ENCODE measurements at regions not wholly inside any gene's neighbourhood (a gene's known extent, or its start where the extent isn't known, plus 50 kb on each side); places are given as distances from the start of the nearest gene placed in this dataset.

DNA sequence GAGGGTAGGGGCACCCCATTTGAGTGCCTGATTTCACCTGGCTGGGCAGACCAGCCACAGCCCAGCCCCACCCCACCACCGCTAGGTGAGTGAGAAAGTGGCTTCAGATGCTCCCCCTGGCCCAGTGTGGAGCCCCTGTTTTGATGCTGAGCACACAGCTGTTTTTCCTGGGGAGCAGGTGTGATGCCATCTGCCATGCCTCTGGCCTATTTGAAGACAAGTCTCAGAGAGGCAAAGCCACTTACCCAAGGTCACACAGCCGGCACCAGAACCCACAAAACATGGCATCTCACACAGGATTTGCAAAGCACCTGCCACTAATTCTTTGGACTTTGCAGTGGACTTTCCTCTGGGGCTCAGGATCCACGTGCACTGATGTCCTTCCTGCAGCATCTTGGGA lies 131.3 kb downstream of the INHBB start:
- DNase-seq (ENCODE audit: low read depth in 2 of 2): no peak

DNA sequence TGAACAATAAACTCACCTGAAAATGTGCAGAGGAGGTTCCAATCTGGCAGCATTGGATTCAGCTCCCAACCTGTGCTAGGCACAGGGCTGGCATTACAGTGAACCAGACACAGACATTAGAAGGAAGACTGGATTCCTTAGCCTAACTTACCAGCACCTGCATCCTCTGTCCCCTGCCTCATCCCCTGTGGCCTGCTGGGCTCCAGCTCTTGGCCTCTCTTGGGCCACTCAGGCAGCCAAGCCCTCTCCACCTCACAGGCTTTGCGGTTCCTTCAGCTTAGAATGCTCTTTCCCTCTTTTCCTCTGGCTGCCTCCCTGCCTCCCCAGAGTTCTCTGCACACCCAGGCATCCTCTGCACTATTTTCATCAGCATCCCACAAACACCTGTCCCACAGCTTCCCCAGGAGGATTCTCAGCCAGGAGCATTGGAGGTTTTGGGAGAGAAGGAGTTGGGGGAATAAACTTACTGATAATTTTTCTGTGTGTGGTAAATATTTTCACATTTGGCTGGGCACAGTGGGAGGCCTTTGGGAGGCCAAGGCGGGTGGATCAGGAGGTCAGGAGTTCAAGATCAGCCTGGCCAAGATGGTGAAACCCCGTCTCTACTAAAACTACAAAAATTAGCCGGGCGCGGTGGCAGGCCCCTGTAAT lies 132.0 kb downstream of the INHBB start:
- no peak for DNase-seq (ENCODE audit: low read depth in 2 of 2)

DNA sequence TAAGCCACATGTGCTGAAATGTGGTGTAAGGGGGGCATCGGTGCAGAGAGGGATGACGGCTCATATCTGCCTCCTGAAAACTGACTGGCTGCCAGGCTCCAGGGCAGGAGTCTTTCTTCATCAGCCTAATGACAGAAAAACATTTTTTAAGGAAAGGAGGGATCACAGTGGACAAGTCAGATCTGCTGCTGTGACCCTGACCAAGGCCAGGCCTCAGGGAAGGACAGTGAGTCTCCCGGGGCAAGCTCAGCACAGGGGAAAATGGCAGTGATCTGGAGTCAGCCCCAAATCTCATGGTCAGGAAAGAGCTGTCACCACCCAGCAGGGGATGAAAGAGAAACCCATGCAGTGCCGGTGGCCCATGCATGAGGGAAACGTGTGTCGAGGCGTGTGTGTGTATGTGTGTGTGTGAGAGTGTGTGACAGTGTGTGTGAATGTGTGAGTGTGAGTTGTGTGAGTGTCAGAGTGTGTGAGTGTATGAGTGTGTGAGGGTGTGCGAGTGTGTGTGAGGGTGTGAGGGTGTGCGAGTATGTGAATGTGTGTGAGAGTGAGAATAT lies 134.5 kb downstream of the INHBB start:
- no peak for DNase-seq (ENCODE audit: low read depth in 2 of 2)

DNA sequence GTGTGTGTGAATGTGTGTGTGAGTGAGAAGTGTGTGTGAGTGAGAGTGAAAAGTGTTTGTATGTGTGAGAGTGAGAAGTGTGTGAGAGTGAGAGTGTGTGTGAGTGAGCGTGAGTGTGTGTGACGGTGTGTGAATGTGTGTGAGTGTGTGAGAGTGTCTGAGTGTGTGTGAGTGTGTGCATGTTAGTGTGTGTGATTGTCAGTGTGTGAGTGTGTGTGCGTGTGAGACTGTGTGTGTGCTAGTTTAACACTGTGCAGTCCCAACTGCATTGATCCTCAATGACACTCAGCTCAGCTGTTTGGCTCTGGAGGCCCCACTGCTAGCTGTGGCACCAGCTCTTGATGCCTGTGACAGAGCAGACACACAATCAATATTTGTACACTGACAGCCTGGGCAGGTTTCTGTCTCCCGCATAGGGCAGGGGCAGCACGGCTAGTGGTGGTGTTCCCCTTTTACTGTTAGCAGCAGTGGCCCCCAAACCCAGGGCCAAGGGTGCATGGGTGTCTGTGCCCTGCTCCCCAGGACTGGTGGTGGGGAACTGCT lies 135.0 kb downstream of the INHBB start:
- DNase-seq (ENCODE audit: low read depth in 2 of 2): no peak

DNA sequence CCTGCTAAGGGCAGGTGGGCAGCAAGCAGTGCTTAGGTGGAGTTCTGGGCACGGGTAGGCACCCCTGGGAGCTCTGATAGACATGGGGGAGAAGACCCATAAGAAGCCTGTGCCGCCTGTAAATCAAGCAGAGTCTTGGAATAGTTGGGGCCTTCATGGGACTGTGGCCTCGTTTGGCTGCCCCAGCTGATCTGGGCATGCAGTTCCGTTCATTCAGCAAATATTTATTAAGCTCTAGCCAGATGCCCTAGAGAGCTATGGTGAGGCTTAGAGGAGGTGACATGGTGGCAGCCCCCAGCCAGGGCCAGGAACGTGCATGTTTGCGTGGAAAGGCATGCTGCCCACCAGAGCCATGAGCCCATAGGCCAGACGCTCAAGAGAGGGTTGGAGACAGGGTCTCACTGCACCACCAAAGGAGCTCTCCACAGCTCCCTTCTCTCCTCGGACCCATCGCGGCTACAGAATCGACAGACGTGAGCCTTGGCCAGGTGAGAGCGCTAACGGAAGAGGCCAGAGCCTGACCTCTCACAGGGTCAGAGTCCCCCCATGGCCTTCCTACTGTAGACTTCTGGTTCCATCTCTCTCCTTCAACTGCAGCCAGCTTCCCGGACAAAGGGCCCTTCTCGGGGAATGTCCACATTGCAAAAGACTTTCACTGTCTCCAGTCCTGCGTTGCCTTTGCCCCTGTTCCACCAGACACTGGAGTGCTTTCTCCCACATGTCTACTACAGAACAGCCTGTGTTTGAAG lies 135.7 kb downstream of the INHBB start:
- DNase-seq (ENCODE audit: low read depth in 2 of 2): no peak

DNA sequence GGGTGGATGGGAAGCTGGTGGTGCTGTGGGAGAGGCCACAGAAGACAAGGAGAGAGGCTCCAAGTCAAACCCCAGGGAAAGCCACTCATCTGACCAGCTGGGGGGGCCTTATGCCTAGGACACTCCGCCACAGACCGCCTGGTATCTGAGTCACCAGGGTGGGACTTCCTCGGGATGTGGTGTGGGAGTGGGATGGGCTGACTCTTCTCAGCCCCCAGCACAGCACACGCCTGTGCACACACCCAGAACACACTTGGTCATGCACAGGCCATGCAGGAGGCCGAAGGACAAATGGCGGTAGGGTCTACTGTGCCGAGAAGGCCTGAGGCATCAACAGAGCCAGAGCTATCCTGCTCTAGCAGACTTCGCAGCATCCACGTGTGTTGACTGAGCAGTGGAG lies 136.4 kb downstream of the INHBB start:
- no peak for DNase-seq (ENCODE audit: low read depth in 2 of 2)

DNA sequence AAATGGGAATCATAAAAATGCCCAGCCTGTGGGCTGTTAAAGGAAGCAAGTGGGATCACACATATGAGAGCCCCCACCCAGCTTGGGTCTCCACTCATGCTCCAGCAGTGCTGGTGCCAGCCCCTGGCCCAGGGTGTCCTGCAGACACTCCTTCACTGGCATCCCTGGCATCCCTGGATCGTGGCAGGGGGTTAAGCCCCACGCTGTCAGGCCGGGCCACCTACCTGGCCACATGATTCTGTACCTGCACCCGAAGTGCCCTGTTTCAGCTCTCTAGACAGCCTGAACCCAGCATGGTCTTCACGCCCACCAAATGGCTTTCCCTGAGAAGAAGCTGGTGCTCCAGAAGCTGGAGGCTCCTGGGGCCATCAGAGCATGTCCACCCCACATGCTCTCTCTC lies 137.4 kb downstream of the INHBB start:
- no peak for DNase-seq (ENCODE audit: low read depth in 2 of 2)

DNA sequence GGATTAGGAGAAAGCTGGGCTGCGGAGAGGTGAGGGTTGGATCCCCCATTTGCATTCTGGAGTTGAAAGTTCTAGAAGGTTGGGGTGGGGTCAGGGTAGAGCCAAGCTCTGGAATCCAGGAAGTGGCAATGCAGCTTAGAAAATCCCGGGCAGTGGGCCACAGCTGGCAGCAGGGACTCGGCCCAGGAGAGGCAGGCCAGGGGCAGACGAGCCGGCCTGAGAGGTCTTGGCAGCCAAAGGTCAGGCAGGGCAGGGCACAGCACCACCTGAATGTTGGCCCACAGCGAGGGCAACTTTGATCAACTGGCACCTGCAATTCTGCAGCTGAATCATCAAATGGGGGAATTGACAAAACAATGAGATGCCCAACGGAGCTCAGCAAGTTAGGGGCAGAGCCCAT lies 139.2 kb downstream of the INHBB start:
- no peak for DNase-seq (ENCODE audit: low read depth in 2 of 2)

DNA sequence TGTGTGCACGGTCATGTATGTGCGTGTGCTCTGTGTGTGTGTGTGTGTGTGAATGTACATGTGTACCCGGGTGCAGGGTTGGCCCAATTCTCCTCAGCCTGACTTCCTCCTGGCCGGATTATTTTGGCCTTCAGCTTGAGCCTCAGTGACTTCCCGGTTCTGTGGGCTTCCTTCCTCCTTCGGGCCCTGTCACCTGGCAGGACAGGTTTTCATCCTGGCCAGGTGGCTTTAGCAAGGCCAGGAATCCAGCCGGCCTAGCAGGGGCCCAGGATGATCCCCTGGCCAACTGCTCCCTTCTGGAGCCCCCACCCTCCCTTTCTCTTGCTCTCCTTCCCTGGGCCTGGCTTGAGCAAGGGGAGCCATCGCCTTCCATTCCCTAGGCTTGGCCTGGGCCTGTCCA lies 140.5 kb downstream of the INHBB start:
- DNase-seq (ENCODE audit: low read depth in 2 of 2): no peak

DNA sequence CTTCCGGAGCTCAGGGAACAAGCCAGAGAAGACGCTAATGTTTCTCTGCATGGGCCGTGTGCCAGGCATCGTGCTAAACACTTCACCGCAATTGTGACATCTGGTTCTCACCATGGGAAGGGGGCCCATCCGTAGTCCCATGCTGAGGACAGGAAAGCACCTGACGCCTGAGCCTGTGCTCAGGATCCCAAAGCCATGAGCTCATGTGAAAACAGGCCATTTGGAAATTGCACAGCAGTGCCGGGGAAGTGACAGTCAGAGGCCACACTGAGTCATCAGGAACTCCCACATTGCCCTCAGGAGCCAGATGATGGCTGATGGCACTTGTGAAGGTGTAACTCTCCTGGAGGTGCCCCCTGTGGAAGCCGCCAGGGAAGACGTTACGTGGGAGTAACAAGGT lies 141.0 kb downstream of the INHBB start:
- no peak for DNase-seq (ENCODE audit: low read depth in 2 of 2)

DNA sequence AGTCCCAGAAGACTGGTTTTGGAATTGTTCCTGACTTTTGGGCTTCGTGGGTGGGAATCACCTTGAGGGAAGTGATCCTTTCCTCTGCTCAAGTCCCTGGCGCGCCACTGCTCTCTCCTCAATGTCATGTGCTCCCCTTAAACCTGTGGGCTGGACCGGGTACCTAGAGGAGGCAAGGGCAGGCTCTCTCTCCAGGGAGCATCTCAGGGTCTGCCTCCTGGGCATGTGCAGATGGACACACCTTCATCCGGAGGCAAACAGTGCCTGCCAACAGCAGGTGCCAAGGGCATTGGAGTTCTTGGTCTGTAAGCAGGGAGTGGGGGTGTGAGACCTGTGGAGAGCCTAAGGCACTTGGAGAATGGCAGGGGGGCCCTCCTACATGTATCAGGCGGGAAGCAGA lies 142.6 kb downstream of the INHBB start:
- no peak for DNase-seq (ENCODE audit: low read depth in 2 of 2)

DNA sequence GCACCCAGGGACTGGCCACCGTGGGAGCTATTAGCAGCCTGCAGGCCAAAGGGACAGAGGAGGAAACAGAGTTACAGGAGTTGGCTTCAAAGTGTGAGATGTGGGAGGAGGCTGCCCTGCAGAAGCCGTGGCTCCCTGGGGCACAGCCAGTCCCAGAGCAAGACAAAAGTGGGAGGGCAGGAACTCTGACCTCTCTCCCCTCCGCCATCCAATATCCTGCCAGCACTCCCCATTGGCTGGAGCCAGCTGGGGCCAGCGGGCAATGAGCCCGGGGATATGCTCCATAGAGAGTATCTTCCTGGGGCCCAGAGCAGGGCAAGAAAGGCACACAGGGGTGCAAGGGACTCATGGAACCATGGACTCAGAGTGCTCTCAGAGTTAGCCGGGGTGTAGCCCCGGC lies 143.1 kb downstream of the INHBB start:
- DNase-seq (ENCODE audit: low read depth in 2 of 2): no peak

DNA sequence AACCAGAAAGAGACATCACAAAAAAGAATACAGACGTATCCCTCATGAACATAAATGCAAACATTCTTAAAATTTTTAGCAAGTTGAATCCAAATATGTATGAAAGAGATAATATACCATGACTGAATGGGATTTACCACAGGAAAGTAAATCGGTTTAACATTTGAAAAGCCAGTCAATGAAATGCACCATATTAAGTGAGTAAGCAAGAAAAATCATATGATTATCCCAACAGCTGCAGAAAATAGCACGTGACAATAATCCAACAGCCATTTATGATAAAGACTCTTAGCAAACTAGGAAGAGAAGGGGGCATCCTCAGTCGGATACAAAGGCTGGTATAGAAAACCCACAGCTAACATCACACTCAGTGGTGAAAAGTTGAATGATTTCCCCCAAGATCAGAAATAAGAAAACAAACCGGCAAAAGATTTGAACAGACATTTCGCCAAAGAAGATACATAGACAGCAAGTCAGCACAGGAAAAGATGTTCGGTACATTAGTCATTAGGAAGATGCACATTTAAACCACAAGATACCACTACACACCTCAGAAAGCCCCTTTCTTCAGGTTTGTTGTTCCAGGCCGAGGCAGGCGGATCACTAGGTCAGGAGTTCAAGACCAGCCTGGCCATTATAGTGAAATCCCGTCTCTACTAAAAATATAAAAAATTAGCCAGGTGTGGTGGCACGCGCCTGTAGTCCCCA lies 144.3 kb downstream of the INHBB start:
- no peak for DNase-seq (ENCODE audit: low read depth in 2 of 2)

DNA sequence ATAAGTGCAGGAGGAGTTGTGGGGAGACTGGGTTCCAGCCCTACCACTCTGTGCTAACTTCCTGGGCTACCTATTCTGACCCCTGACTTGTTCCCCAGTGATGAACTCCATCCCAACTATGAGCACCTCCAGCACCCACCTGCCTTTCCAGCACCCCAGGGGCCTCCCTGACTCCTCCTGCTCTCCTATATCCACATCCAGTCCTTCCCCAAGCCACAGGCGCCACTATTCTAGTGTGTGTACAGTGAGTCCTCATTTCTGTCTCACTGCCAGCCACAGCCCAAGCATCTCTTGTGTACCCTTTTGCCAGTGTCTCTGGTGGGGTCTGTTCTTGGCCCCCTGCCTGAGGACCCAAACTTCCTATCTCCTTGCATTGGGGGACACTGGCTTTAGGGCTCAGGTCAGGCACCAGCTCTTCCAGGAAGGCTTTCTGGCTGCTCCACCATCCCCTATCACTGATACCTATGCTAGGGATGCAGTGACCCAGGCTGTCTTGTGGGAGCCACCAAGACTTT lies 145.2 kb downstream of the INHBB start:
- DNase-seq (ENCODE audit: low read depth in 2 of 2): no peak

DNA sequence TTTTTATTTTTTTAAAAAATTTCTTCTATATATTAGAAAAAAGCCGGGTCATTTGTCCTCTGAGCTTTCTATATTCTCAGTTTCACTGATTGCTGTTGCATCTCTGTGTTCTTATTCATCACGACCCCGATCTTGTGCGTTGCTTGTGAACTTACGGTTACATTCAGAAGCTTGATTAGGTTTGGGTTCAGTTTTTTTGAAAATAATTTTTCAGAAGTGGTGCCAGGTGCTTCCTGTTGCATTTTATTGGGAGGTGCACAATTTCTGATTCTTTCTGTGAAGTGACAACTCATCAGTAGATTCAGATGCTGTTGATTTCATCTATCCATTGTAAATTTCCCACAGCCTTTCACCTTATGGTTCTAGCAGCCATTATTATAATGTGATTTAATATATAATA lies 147.3 kb downstream of the INHBB start:
- DNase-seq (ENCODE audit: low read depth in 2 of 2): no peak

DNA sequence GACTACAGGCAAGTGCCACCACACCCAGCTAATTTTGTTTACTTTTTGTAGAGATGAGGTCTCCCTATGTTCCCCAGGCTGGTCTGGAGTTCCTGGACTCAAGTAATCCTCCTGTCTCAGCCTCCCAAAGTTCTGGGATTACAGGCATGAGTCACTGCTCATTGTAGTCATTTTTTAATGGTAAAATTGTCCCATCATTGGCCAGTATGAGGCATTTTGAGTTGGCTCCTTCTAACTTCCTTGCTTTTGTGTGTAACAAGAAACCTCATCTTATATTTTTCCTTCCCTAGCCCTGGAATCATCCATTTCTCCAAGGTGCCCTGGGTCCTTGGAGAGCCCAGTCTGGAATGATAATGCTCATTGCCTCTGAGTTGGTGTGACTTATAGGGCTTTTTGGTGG lies 148.5 kb downstream of the INHBB start:
- no peak for DNase-seq (ENCODE audit: low read depth in 2 of 2)

DNA sequence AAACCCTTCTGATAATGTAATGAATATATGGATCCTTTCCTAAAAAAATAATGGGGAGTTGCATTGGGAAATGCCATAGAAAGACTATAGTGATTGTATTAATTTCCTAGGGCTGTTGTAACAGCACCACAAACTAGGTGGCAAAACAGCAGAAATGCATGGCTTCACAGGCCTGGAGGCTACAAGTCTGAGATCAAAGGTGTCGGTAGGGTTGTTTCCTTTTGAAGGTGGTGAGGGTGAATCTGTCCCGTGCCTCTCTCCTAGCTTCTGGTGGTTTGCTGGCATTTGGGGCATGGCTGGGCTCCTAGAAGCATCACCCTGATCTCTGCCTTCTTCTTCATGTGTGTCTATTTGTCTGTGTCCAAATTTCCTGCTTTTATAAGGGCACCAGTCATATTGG lies 149.7 kb downstream of the INHBB start:
- DNase-seq (ENCODE audit: low read depth in 2 of 2): no peak

DNA sequence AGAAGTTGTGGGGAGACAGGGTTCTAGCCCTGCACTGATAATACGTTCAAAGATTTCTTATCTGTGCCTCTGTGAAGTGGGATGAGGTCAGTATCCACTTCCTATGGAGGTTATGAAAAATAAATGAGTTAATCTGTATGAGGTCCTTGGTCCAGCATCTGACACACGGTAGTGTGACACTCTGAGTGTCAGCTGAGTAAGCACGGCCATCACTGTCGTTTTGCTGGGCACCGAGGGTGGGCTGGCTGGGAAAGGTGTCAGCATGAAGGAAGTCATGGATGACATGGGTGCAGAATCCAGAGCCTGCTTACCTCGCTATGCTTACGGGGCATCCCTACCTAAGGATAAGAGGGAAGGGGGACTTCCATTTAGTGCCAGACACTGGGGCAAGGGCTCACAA lies 150.3 kb downstream of the INHBB start:
- DNase-seq (ENCODE audit: low read depth in 2 of 2): no peak

DNA sequence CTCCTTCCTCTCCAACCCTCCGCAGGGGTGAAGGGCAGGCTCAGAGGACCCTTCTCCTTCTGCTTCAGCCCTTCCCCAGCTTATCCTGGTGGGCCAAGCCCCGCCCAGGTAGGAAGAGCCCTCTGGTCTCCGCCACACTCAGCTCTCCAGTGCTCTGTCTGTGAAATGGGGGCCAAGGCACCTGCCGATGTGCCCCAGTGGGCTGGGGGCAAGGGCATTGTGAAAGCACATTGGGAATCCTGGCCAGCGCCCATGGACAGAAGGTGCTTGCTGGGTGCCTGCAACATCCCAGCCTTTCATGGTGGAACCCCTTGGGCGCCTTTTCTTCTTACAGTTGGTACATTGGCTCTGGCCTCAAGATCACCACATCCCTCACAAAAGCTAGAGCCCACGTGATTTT lies 150.8 kb downstream of the INHBB start:
- no peak for DNase-seq (ENCODE audit: low read depth in 2 of 2)

DNA sequence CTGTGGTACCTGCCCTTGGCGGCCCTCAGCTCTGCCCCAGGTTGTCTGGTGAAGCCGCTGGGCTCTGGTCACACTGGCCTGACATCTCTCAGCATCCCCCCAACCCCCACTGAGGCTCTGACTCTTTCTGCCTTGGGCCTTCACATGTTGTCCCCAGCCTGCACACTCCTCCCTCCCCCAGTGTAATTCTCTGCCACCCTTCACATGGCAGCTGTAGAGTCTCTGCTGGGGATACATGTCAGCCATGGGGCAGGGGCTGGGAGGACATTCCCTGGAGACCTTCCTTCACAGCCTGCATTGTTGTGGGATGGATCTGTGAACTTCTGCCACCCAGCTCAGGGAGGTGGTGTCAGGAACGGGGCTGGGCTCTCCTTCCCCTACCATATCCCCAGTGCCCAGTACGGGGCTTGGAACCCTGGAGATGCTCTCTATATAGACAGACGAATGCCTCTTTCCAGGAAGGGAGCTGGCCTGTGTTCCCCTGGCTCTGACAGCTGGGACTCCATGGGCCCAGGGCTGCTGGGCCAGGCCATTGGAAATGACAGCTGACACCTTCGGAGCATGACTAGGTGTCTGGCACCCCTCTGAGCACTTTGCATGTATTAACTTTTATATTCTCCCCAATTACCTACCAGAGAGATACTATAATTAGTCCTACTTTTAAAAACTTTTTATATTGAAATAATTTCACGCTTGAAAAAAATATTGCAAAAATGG lies 151.5 kb downstream of the INHBB start:
- DNase-seq (ENCODE audit: low read depth in 2 of 2): no peak

DNA sequence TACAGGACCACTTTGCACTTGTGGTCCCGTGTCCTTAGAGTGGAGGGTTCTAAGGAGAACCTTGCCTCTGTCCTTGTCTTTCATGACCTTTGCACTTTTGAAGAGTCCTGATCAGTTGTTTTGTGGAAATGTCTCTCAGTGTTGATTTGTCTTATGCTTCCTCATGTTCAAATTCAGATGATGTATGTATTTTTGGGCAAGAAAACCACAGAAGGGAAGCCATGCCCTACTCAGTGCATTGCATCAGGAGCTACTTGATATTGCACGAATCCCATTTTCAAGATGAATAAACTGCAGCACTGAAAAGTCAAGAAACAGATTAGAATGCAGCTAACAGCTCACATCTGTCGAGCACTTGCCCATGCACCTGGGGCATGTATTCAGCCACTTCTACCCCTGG lies 152.2 kb downstream of the INHBB start:
- DNase-seq (ENCODE audit: low read depth in 2 of 2): no peak

All from stimulated activated CD4-positive, alpha-beta T cell treated with anti-CD3 and anti-CD28 coated beads, Interleukin-1b, Interleukin-23, amount 100 ng/mL, for 1 hour (primary cell).